H9 (cell line): ENCODE measurements at regions not wholly inside any gene's neighbourhood (a gene's known extent, or its start where the extent isn't known, plus 50 kb on each side); places are given as distances from the start of the nearest gene placed in this dataset.

ENCODE experiments used
- DNase-seq: peaks from one replicate; pipeline ENCODE4 v3.0.0-alpha.2; 2017
- H2AFZ ChIP-seq: one replicate; pipeline ENCODE4 v1.6.1; 2013; ENCODE audit warnings: mild to moderate bottlenecking, low read length, control low read depth, moderate library complexity
- H2AK5ac ChIP-seq: 2 replicates; pipeline ENCODE4 v1.6.1; 2013; ENCODE audit warnings: low read length, control low read depth, mixed read lengths; ENCODE audit not compliant: insufficient read length
- H2BK120ac ChIP-seq: one replicate; pipeline ENCODE4 v1.6.1; 2013; ENCODE audit warnings: low read depth, mild to moderate bottlenecking, low read length, control low read depth, inconsistent platforms; ENCODE audit not compliant: poor library complexity, severe bottlenecking
- H2BK12ac ChIP-seq: 2 replicates; pipeline ENCODE4 v1.6.1; 2013; ENCODE audit warnings: low read length, control low read depth, mixed read lengths, low read depth; ENCODE audit not compliant: insufficient read length
- H2BK15ac ChIP-seq: 2 replicates; pipeline ENCODE4 v1.6.1; 2013; ENCODE audit warnings: low read depth, low read length, control low read depth
- H2BK20ac ChIP-seq: one replicate; pipeline ENCODE4 v1.6.1; 2013; ENCODE audit warnings: low read depth, mild to moderate bottlenecking, low read length, control low read depth, inconsistent platforms; ENCODE audit not compliant: poor library complexity, severe bottlenecking
- H2BK5ac ChIP-seq: 2 replicates; pipeline ENCODE4 v1.6.1; 2013; ENCODE audit warnings: low read length, control low read depth, mixed read lengths; ENCODE audit not compliant: insufficient read length
- H3K14ac ChIP-seq: 2 replicates; pipeline ENCODE4 v1.6.1; 2013; ENCODE audit warnings: low read length, control low read depth; ENCODE audit not compliant: insufficient read depth
- H3K18ac ChIP-seq: 2 replicates; pipeline ENCODE4 v1.6.1; 2013; ENCODE audit warnings: low read depth, mild to moderate bottlenecking, mixed read lengths, low read length, control low read depth; ENCODE audit not compliant: insufficient read length
- H3K23ac ChIP-seq: 2 replicates; pipeline ENCODE4 v1.6.1; 2013; ENCODE audit warnings: low read length, control low read depth, mixed read lengths, low read depth; ENCODE audit not compliant: insufficient read length
- H3K23me2 ChIP-seq: 2 replicates; pipeline ENCODE4 v1.6.1; 2013; ENCODE audit warnings: low read depth, mild to moderate bottlenecking, mixed read lengths, low read length, control low read depth; ENCODE audit not compliant: insufficient read length, poor library complexity, severe bottlenecking
- H3K27ac ChIP-seq: 2 replicates; pipeline ENCODE4 v1.5.1; 2013; ENCODE audit warnings: low read length, control low read depth, mixed read lengths, low read depth; ENCODE audit not compliant: insufficient read length
- H3K27me3 ChIP-seq: 2 replicates; pipeline ENCODE4 v1.6.1; 2013; ENCODE audit warnings: low read length, control low read depth, inconsistent platforms; ENCODE audit not compliant: insufficient read depth
- H3K4ac ChIP-seq: 2 replicates; pipeline ENCODE4 v1.6.1; 2013; ENCODE audit warnings: low read depth, mild to moderate bottlenecking, control low read depth, inconsistent platforms, low read length, moderate library complexity
- H3K4me1 ChIP-seq: 2 replicates; pipeline ENCODE4 v1.6.1; 2013; ENCODE audit warnings: low read length, control low read depth, inconsistent platforms; ENCODE audit not compliant: insufficient read depth
- H3K4me2 ChIP-seq: 2 replicates; pipeline ENCODE4 v1.6.1; 2013; ENCODE audit warnings: low read length, control low read depth, mixed read lengths; ENCODE audit not compliant: insufficient read length, insufficient read depth
- H3K56ac ChIP-seq: 2 replicates; pipeline ENCODE4 v1.6.1; 2013; ENCODE audit warnings: low read depth, mild to moderate bottlenecking, mixed read lengths, low read length, control low read depth; ENCODE audit not compliant: insufficient read length
- H3K79me1 ChIP-seq: 2 replicates; pipeline ENCODE4 v1.6.1; 2013; ENCODE audit warnings: low read depth, mild to moderate bottlenecking, moderate library complexity, low read length, control low read depth, inconsistent platforms; ENCODE audit not compliant: insufficient read depth, poor library complexity, severe bottlenecking
- H3K79me2 ChIP-seq: 2 replicates; pipeline ENCODE4 v1.6.1; 2013; ENCODE audit warnings: low read length, control low read depth, inconsistent platforms; ENCODE audit not compliant: insufficient read depth
- H3K9ac ChIP-seq: 2 replicates; pipeline ENCODE4 v1.6.1; 2013; ENCODE audit warnings: low read length, control low read depth, mixed read lengths; ENCODE audit not compliant: insufficient read length; ENCODE audit errors: extremely low read depth
- H3K9me3 ChIP-seq: one replicate; pipeline ENCODE4 v1.6.1; 2013; ENCODE audit warnings: low read depth, low read length, inconsistent platforms; ENCODE audit not compliant: control insufficient read depth
- H3T11ph ChIP-seq: one replicate; pipeline ENCODE4 v1.6.1; 2013; ENCODE audit warnings: mild to moderate bottlenecking, low read length, control low read depth, inconsistent platforms
- H4K20me1 ChIP-seq: one replicate; pipeline ENCODE4 v1.6.1; 2013; ENCODE audit not compliant: control insufficient read depth, insufficient read length, insufficient read depth
- H4K5ac ChIP-seq: 2 replicates; pipeline ENCODE4 v1.6.1; 2013; ENCODE audit warnings: low read depth, mild to moderate bottlenecking, mixed read lengths, low read length, control low read depth; ENCODE audit not compliant: insufficient read length
- H4K8ac ChIP-seq: replicated peaks from 2 replicates; pipeline ENCODE4 v1.6.1; 2013; ENCODE audit warnings: low read length, control low read depth, mixed read lengths, low read depth; ENCODE audit not compliant: insufficient read length
- H4K91ac ChIP-seq: 2 replicates; pipeline ENCODE4 v1.6.1; 2013; ENCODE audit warnings: low read depth, mild to moderate bottlenecking, moderate library complexity, mixed read lengths, low read length, control low read depth; ENCODE audit not compliant: insufficient read length
- H3K27ac Mint-ChIP-seq, 3 experiments: 2 replicates in 2 of 3; 3 replicates in 1 of 3; pipeline ENCODE4 v1.8.0; 2020 to 2021; ENCODE audit warnings: mixed read lengths in 3 of 3, mild to moderate bottlenecking in 1 of 3, moderate library complexity in 1 of 3
- H3K27me3 Mint-ChIP-seq: 2 replicates; pipeline ENCODE4 v1.8.0; 2021; ENCODE audit warnings: low read depth, mild to moderate bottlenecking, moderate library complexity, mixed read lengths
- H3K36me3 Mint-ChIP-seq, 3 experiments: 2 replicates in 2 of 3; 3 replicates in 1 of 3; pipeline ENCODE4 v1.8.0; 2020 to 2021; ENCODE audit warnings: low read depth in 3 of 3, mixed read lengths in 3 of 3; ENCODE audit not compliant: insufficient read depth in 1 of 3
- H3K4me1 Mint-ChIP-seq, 2 experiments: 2 replicates each; pipeline ENCODE4 v1.8.0; 2020; ENCODE audit warnings: mixed read lengths in 2 of 2
- H3K4me3 Mint-ChIP-seq, 2 experiments: 2 replicates in 1 of 2; 3 replicates in 1 of 2; pipeline ENCODE4 v1.8.0; 2020 to 2021; ENCODE audit warnings: mild to moderate bottlenecking in 2 of 2, mixed read lengths in 2 of 2, moderate library complexity in 1 of 2
- H3K9me3 Mint-ChIP-seq, 2 experiments: 2 replicates in 1 of 2; 3 replicates in 1 of 2; pipeline ENCODE4 v1.8.0; 2020; ENCODE audit warnings: mild to moderate bottlenecking in 2 of 2, mixed read lengths in 2 of 2, moderate library complexity in 1 of 2
- CTCF ChIP-seq: fragments of 200-600 bp; sonication (generic); conservative IDR thresholded peaks from 3 replicates; pipeline ENCODE4 v1.8.0; 2021; ENCODE audit warnings: antibody characterized with exemption, mild to moderate bottlenecking

- Histone ChIP-seq H3K56ac (no peak overlapping the region), H2BK20ac (no peak overlapping the region), H2BK12ac (no peak overlapping the region), H3K27ac (no peak overlapping the region), H2BK5ac (no peak overlapping the region), H3T11ph (no peak overlapping the region), H3K79me1 (no peaks in the 10 kb centered on the region), H4K5ac (no peak overlapping the region), H4K8ac (no peak overlapping the region), H4K20me1 (no peaks in the 10 kb centered on the region), H3K23ac (no peak overlapping the region), H3K9ac (no peak overlapping the region), H3K18ac (no peak overlapping the region), H3K14ac (no peak overlapping the region), H3K4me2 (no peak overlapping the region), H3K27me3 (no peaks in the 10 kb centered on the region), H3K4me1 (no peaks in the 10 kb centered on the region), H2BK120ac (no peak overlapping the region), H3K9me3 (peaks cover 4% of the 10 kb centered on the region), H2AFZ (no peak overlapping the region), H3K4ac (no peak overlapping the region), H3K79me2 (no peaks in the 10 kb centered on the region), H2AK5ac (no peak overlapping the region), H4K91ac (no peak overlapping the region), H3K23me2 (no peaks in the 10 kb centered on the region), H2BK15ac (no peak overlapping the region)
- Mint-ChIP-seq H3K9me3 (peaks cover 34 to 41% of the 10 kb centered on the region in 2 experiments), H3K27me3 (no peaks in the 10 kb centered on the region), H3K4me1 (peaks cover 15 to 16% of the 10 kb centered on the region in 2 experiments), H3K4me3 (no peak overlapping the region), H3K36me3 (peaks cover 13 to 38% (median 19%) of the 10 kb centered on the region in 3 experiments), H3K27ac (no peak overlapping the region)
- DNase-seq, result no peak
- no peak for TF ChIP-seq CTCF
Observed at GRCh38 chr15:26287381-26287780, 424.3 kb upstream of the ATP10A start.
